Activated CD4-positive, alpha-beta T cell treated with anti-CD3 and anti-CD28 coated beads, Interleukin-2, amount 10 ng/mL, durations not matched to agents 24 days and 14 days (primary cell): ENCODE measurements at regions not wholly inside any gene's neighbourhood (a gene's known extent, or its start where the extent isn't known, plus 50 kb on each side); places are given as distances from the start of the nearest gene placed in this dataset.
"Not testable (repeated sequence)": the region's sequence is repeated elsewhere in the genome, so short reads cannot be mapped to it uniquely, and the experiment has no call there.

Source experiments
- DNase-seq: peaks from one replicate; pipeline ENCODE4 v3.0.0; 2022
- H3K27ac Mint-ChIP-seq: one replicate; pipeline ENCODE4 v1.8.0; 2022; ENCODE audit warnings: mild to moderate bottlenecking, mixed read lengths
- H3K27me3 Mint-ChIP-seq: one replicate; pipeline ENCODE4 v1.8.0; 2022; ENCODE audit warnings: mixed read lengths
- H3K36me3 Mint-ChIP-seq: one replicate; pipeline ENCODE4 v1.8.0; 2022; ENCODE audit warnings: low read depth, mild to moderate bottlenecking, mixed read lengths
- H3K4me1 Mint-ChIP-seq: one replicate; pipeline ENCODE4 v1.8.0; 2021; ENCODE audit warnings: mixed read lengths
- H3K4me3 Mint-ChIP-seq: one replicate; pipeline ENCODE4 v1.8.0; 2022; ENCODE audit warnings: mild to moderate bottlenecking, moderate library complexity, mixed read lengths
- H3K9me3 Mint-ChIP-seq: one replicate; pipeline ENCODE4 v1.8.0; 2021; ENCODE audit warnings: mixed read lengths
- intact Hi-C: fragments of 100-400 bp; cut with micrococcal nuclease; formaldehyde crosslinking; loops from one replicate; pipeline ENCODE4 v1.15.1; 2023

DNA sequence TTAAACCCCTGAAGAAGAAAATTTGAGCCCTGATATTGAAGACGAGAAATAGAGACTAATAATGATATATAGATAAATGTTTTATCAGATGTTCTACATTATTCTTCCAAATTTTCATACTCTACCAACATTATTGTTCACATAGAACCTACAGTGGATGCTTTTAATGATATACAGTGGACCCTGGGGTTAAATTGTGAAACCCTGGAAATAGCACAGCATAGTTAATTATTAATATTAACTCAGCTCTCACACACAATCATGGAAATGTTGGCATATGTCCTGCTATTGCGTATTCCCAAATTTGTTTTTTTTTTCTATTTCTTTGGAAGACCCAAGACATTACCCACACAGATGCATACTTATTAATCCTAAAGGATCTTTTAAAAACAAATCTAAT lies 579.9 kb downstream of the CCDC85A start:
- Mint-ChIP-seq H3K27me3 (no peaks in the 10 kb centered on the region), H3K4me3 (no peak overlapping the region), H3K27ac (no peak overlapping the region), H3K4me1 (no peaks in the 10 kb centered on the region), H3K36me3 (no peaks in the 10 kb centered on the region), H3K9me3 (no peaks in the 10 kb centered on the region)
- DNase-seq: no peak
- intact Hi-C loops: no loop called here

DNA sequence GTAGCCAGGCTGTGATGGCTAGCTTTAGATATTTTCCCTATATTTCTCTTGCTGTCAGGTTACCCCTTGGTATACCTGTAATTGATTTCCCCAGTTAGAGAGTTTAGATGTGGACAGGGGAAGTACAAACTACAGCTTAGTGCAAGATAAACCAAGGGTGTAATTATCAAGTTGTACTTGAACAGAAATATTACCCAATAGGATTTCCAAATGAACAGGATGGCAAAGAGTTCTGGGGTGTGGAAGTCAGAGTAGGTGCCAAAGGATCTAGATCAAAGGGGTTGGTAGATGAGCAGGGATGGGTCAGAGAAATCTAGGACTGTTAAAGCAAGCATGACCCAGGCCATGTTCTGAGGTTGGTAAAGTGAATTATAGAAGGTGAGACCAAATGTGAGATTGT lies 585.2 kb downstream of the CCDC85A start:
- no peak for DNase-seq
- intact Hi-C loops: no loop called here
- no peaks in the 10 kb centered on the region for H3K4me1 Mint-ChIP-seq
- H3K9me3 Mint-ChIP-seq: peaks cover 4% of the 10 kb centered on the region
- no peaks in the 10 kb centered on the region for H3K27me3 Mint-ChIP-seq
- H3K27ac Mint-ChIP-seq: no peak overlapping the region
- H3K4me3 Mint-ChIP-seq: no peak overlapping the region
- H3K36me3 Mint-ChIP-seq: no peaks in the 10 kb centered on the region

DNA sequence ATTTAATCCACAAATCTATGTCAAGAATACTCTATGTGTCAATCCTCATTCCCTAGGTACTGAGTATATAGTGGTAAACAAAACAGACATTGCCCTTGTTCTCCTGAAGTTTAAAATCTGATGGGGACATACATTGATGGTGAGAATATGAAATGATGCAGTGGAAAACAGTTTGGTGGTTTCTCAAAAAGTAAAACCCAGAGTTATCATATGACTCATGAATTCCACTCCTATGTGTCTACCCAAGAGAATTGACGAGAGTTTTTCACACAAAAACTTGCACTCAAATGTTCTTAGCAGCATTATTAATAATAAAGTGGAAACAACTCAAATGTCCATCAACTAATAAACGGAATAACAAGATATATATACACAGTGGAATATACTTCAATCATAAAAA lies 586.7 kb downstream of the CCDC85A start:
- Mint-ChIP-seq H3K27ac (no peak overlapping the region), H3K27me3 (no peaks in the 10 kb centered on the region), H3K4me3 (no peak overlapping the region), H3K36me3 (no peaks in the 10 kb centered on the region), H3K9me3 (peaks cover 4% of the 10 kb centered on the region), H3K4me1 (no peaks in the 10 kb centered on the region)
- intact Hi-C loops: no loop called here
- DNase-seq: no peak

DNA sequence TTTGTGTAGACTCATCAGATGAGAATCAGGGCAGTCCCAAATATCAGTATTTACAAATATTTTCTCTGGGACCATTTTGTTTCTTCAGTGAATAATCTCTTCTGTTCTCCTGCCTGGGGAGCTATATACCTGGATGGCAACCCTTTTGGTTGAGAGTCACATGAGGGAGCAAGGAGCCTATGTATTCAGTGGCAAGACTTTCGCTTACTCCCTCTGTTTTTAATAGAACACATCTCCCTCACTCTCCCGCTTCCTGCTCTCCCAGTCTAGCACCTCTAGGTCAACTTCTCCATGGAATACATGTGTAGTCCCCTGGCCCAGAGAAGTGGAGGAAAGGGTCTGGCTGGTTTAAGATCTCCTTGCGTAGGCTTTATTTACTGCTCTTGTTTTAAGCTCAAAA lies 600.3 kb downstream of the CCDC85A start:
- no peaks in the 10 kb centered on the region for H3K9me3 Mint-ChIP-seq
- no peaks in the 10 kb centered on the region for H3K27me3 Mint-ChIP-seq
- no peaks in the 10 kb centered on the region for H3K4me1 Mint-ChIP-seq
- no peak for DNase-seq
- intact Hi-C loops: no loop called here
- H3K36me3 Mint-ChIP-seq: no peaks in the 10 kb centered on the region
- no peak overlapping the region for H3K4me3 Mint-ChIP-seq
- H3K27ac Mint-ChIP-seq: no peak overlapping the region

DNA sequence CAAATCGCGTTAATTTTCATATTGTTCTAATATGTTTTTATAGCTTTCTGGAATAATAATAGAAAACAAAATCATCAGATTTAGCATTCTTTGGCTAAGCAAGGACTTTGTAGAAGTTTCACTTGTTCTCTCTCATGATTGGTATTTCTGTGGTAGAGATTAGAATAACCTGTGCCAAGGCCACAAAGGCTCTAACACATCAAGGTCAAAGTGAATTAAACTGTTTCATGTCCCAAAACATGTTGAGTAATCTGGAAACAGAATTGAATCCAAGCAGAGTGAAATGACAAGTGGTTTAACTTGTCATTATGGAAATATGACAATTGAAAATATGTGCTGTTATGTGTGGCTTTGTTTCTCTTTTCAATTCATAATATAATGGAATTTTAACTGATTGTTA lies 617.4 kb downstream of the CCDC85A start:
- H3K4me1 Mint-ChIP-seq: no peaks in the 10 kb centered on the region
- DNase-seq: no peak
- H3K9me3 Mint-ChIP-seq: peaks cover 10% of the 10 kb centered on the region
- no peak overlapping the region for H3K27ac Mint-ChIP-seq
- no peaks in the 10 kb centered on the region for H3K27me3 Mint-ChIP-seq
- H3K36me3 Mint-ChIP-seq: no peaks in the 10 kb centered on the region
- H3K4me3 Mint-ChIP-seq: no peak overlapping the region
- intact Hi-C loops: no loop called here

DNA sequence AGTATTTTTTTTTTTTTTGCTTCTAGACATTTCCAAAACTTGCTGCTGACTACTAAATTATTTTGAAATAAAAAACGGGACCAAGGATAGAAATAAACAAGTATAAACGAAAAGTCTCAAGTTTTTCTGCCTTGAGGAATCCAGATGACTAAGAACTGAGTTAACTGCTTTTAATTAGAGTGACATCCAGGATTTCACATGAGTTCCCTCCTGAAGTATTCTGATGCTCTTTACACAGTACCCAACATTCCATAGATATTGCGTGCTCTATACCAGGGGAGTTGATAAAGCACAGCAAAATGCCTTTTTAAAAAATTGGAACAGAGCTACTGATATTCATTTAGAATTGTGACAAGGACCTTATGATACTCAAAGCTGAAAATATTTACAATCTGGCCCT lies 618.0 kb downstream of the CCDC85A start:
- H3K4me3 Mint-ChIP-seq: no peak overlapping the region
- intact Hi-C loops: no loop called here
- no peaks in the 10 kb centered on the region for H3K36me3 Mint-ChIP-seq
- no peaks in the 10 kb centered on the region for H3K27me3 Mint-ChIP-seq
- peaks cover 10% of the 10 kb centered on the region for H3K9me3 Mint-ChIP-seq
- H3K27ac Mint-ChIP-seq: no peak overlapping the region
- DNase-seq: no peak
- H3K4me1 Mint-ChIP-seq: no peaks in the 10 kb centered on the region

DNA sequence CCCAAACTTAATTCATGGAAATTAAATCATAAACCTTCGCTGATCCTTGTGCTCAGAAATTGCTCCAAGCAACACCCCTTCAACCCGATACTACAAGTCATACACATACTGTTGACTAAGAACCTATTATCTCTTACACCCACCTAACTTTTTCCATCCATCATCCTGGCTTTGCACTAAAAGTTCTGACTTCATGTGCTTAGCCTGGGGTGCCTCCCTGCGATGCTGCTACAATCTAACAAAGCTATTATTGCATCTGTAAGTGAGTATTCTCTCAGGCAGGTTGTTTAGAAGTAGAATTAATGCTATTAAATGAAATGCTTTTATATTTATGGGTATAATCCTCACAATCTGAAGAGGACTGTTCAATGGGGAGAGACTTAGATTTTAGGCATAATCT lies 619.8 kb downstream of the CCDC85A start:
- intact Hi-C loops: no loop called here
- DNase-seq: no peak
- Mint-ChIP-seq H3K36me3 (no peaks in the 10 kb centered on the region), H3K27me3 (no peaks in the 10 kb centered on the region), H3K4me3 (no peak overlapping the region), H3K27ac (no peak overlapping the region), H3K9me3 (peaks cover 10% of the 10 kb centered on the region), H3K4me1 (no peaks in the 10 kb centered on the region)

DNA sequence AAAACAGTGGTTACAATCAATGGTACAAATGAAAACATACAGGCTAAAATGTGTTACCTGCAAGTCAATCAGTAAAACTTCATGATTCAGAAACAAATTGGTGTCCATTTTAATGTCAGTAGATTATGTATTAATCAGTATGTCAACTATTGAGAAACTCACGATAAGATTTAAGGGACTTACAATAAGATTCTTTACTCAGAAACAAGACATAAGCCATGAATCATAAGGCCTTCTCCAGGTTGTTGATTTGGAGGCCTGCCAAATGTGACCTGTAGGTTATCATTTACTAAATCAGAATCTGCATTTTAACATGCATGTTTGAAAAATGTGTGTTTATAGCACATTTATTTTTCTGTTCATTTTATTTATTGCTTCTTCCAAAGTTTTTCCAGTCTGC lies 623.1 kb downstream of the CCDC85A start:
- no peak for DNase-seq
- no peaks in the 10 kb centered on the region for H3K36me3 Mint-ChIP-seq
- no peaks in the 10 kb centered on the region for H3K4me1 Mint-ChIP-seq
- H3K27ac Mint-ChIP-seq: no peak overlapping the region
- H3K27me3 Mint-ChIP-seq: no peaks in the 10 kb centered on the region
- peaks cover 4% of the 10 kb centered on the region for H3K9me3 Mint-ChIP-seq
- H3K4me3 Mint-ChIP-seq: no peak overlapping the region
- intact Hi-C loops: no loop called here

DNA sequence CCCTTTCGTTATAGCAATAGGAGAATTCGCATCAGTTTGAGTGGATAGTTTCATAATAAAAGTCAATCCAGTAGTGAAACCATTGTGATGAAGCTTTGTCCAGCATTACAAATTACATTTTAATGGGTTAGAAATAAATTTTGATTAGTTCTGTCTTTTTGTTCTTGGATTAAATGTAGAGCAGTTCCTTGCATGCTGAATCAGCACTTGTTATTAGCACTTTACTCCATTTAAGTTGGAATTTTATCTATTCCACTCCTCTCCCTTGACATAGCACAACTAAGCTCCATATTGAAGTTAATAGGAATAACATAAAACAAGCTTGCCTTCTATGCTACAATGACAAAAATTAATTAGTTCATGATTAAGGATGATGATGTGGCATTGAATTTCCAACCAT lies 624.1 kb downstream of the CCDC85A start:
- Mint-ChIP-seq H3K9me3 (peaks cover 1% of the 10 kb centered on the region), H3K4me1 (no peaks in the 10 kb centered on the region)

DNA sequence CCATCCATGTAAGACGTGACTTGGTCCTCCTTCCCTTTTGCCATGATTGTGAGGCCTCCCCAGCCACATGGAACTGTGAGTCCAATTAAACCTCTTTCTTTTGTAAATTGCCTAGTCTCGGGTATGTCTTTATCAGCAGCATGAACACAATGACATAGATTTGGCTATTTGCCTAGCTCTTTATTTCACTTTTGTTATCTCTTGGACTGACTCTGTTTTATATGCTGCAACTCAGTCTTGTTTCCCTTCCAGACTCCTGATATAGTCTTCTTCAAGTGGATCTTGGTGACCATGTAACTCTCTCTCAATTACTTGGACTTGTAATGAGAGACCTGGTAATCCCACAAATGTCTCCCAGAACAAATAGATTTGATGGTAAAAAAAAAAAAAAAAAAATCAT lies 627.6 kb downstream of the CCDC85A start:
- no peaks in the 10 kb centered on the region for H3K4me1 Mint-ChIP-seq
- peaks cover 5% of the 10 kb centered on the region for H3K9me3 Mint-ChIP-seq
- H3K36me3 Mint-ChIP-seq: no peaks in the 10 kb centered on the region
- no peaks in the 10 kb centered on the region for H3K27me3 Mint-ChIP-seq
- intact Hi-C loops: no loop called here
- no peak overlapping the region for H3K4me3 Mint-ChIP-seq
- DNase-seq: no peak
- no peak overlapping the region for H3K27ac Mint-ChIP-seq

More for the DNA sequence above, 624.1 kb downstream of the CCDC85A start:
- Mint-ChIP-seq H3K4me3 (no peak overlapping the region), H3K36me3 (no peaks in the 10 kb centered on the region), H3K27ac (no peak overlapping the region), H3K27me3 (no peaks in the 10 kb centered on the region)
- no peak for DNase-seq
- intact Hi-C loops: no loop called here

DNA sequence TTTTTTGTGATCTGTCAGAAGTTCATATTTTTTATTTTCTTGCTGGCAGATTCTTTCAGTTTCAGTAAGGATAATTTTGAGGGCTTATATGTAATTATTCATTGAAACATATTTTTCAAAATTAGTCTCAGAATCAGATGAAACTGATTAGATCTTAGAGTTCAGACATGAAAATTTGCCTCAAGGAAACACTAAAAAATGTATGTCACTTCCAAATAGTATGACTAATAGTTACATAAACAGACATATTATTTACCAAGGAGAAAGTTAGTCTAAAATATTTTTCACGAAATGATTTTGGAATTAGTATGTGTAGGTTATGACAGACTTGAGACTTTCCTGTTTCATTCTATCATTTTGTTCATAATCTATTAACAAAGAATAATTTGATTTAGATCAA lies 628.6 kb downstream of the CCDC85A start:
- H3K36me3 Mint-ChIP-seq: no peaks in the 10 kb centered on the region
- no peak overlapping the region for H3K4me3 Mint-ChIP-seq
- no peaks in the 10 kb centered on the region for H3K27me3 Mint-ChIP-seq
- H3K4me1 Mint-ChIP-seq: no peaks in the 10 kb centered on the region
- intact Hi-C loops: no loop called here
- H3K27ac Mint-ChIP-seq: no peak overlapping the region
- no peak for DNase-seq
- H3K9me3 Mint-ChIP-seq: peaks cover 5% of the 10 kb centered on the region

DNA sequence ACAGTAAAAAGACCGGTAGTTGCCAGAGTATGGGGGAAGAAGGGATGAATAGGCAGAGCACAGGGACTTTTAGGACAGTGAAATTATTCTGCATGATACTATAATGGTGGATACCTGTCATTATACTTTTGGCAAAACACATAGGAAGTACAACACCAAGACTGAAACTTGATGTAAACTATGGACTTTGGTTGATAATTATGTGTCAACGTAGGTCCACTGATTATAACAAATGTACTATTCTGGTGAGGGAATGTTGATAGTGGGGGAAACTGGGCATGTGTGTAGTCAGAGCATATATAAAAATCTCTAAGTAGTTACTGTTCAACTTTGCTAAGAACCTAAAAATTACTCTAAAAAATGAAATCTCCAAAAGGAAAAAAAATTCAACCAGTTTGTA lies 629.7 kb downstream of the CCDC85A start:
- no peaks in the 10 kb centered on the region for H3K27me3 Mint-ChIP-seq
- H3K27ac Mint-ChIP-seq: no peak overlapping the region
- DNase-seq: no peak
- H3K9me3 Mint-ChIP-seq: peaks cover 10% of the 10 kb centered on the region
- no peak overlapping the region for H3K4me3 Mint-ChIP-seq
- H3K36me3 Mint-ChIP-seq: no peaks in the 10 kb centered on the region
- H3K4me1 Mint-ChIP-seq: no peaks in the 10 kb centered on the region
- intact Hi-C loops: no loop called here

DNA sequence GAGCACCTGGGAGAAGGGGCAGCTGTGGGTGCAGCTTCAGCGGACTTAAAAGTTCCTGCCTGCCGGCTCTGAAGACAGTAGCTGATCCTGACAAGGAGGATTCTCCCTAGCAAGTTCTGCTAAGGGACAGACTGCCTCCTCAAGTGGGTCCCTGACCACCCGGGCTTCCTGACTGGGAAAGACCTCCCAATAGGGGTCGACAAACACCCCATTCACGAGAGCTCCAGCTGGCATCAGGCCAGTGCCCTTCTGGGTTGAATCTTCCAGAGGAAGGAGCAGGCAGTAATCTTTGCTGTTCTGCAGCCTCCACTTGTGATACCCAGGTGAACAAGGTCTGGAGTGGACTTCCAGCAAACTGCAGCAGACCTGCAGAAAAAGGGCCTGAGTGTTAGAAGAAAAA lies 632.9 kb downstream of the CCDC85A start:
- no peaks in the 10 kb centered on the region for H3K36me3 Mint-ChIP-seq
- H3K27me3 Mint-ChIP-seq: no peaks in the 10 kb centered on the region
- H3K27ac Mint-ChIP-seq: no peak overlapping the region
- intact Hi-C loops: no loop called here
- no peak overlapping the region for H3K4me3 Mint-ChIP-seq
- no peak for DNase-seq
- H3K9me3 Mint-ChIP-seq: peaks cover 29% of the 10 kb centered on the region
- H3K4me1 Mint-ChIP-seq: no peaks in the 10 kb centered on the region

DNA sequence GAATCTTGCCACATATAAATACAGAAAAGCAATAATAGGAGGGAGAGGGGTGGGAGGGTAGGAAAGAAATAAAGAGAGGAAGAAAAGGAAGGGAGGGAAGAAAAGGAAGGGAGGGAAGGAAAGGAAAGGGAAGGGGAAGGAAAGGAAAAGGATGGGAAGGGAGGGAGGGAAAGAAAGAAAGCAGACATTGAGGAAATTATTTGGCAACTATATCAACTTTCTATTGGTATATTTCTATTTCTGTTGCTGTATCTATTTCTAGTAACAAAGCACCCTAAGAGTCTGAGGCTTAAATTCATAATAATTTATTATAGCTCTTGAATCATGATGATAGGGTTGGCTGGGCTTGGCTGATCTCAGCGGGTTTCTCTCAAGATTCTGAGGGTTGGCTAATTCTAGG lies 648.0 kb downstream of the CCDC85A start:
- intact Hi-C loops: no loop called here
- no peaks in the 10 kb centered on the region for H3K27me3 Mint-ChIP-seq
- peaks cover 7% of the 10 kb centered on the region for H3K9me3 Mint-ChIP-seq
- DNase-seq: no peak
- H3K27ac Mint-ChIP-seq: no peak overlapping the region
- no peaks in the 10 kb centered on the region for H3K36me3 Mint-ChIP-seq
- H3K4me3 Mint-ChIP-seq: no peak overlapping the region
- H3K4me1 Mint-ChIP-seq: no peaks in the 10 kb centered on the region

DNA sequence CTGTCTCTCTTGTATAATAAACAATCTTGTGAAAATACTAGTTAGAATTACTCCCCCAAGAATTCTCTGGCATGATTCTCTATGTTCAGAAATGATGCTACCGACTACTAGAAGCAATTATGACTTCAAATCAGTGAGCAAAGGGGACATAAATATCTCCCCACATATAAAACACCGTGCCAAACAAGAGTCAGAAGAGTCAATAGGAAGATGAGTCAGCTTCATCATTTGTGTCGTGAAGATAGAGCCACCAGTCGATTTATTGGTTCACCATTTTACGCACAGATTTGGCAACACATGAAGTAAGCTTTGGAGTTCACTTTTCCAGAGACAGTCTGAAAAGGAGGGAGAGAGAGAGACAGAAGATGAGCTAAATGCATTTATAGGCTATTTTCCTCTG lies 650.9 kb downstream of the CCDC85A start:
- no peaks in the 10 kb centered on the region for H3K27me3 Mint-ChIP-seq
- no peak overlapping the region for H3K4me3 Mint-ChIP-seq
- H3K4me1 Mint-ChIP-seq: no peaks in the 10 kb centered on the region
- no peaks in the 10 kb centered on the region for H3K9me3 Mint-ChIP-seq
- no peaks in the 10 kb centered on the region for H3K36me3 Mint-ChIP-seq
- intact Hi-C loops: no loop called here
- DNase-seq: no peak
- H3K27ac Mint-ChIP-seq: no peak overlapping the region

DNA sequence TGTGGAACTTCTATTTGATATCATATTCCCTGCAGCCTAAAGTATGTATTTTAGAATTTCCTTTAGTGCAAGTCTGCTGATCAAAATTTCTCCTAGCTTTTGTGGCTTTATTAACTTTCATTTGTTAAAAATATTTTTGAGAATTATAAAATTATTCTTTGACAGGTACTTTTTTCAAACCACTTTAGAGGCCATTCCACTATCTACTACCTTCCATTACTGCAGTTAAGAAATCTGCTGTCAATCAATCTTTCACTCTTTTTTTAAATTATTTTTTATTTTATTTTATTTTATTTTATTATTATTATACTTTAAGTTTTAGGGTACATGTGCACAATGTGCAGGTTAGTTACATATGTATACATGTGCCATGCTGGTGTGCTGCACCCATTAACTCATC lies 656.2 kb downstream of the CCDC85A start:
- H3K9me3 Mint-ChIP-seq, H3K36me3 Mint-ChIP-seq, H3K4me1 Mint-ChIP-seq, intact Hi-C loops, H3K27me3 Mint-ChIP-seq, H3K4me3 Mint-ChIP-seq, H3K27ac Mint-ChIP-seq, DNase-seq: not testable (repeated sequence)
